ENCODE measurements at regions not wholly inside any gene's neighbourhood (a gene's known extent, or its start where the extent isn't known, plus 50 kb on each side); places are given as distances from the start of the nearest gene placed in this dataset.
"Not testable (repeated sequence)": the region's sequence is repeated elsewhere in the genome, so short reads cannot be mapped to it uniquely, and the experiment has no call there.

DNA sequence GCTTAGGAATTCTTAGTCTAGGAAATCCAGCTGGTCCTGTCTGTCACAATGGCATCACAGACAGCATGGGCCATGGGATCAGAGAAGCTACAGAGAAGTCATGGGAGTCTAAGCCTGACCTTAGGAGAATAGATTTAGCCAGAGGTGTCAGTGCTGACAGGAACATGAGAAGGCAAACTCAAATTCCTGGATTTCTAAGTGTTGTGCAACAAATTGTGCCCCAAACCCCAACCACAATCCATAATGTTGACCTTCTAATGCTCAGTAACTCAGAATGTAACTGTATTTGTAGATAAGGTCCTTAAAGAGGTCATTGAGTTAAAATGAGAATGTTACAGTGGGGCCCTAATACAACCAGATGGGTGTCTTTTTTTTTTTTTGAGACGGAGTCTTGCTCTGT lies 95.9 kb upstream of the RHOBTB1 start:
- DNase-seq, result no peak
- Histone ChIP-seq H3K4me1 (ENCODE audit: control extremely low read depth in 1 of 4, control insufficient read depth in 4 of 4, insufficient read depth in 4 of 4, low read length in 3 of 4) (no peaks in the 10 kb centered on the region), H3K36me3 (ENCODE audit: control insufficient read depth in 4 of 4, insufficient read depth in 4 of 4, low read length in 3 of 4) (no peaks in the 10 kb centered on the region), H3K27me3 (replicated peaks in 2 of 5; ENCODE audit: control insufficient read depth in 4 of 5, insufficient read depth in 5 of 5, low read length in 4 of 5) (no peaks in the 10 kb centered on the region), H3K27ac (ENCODE audit: insufficient read depth in 1 of 2, low read depth in 1 of 2, low read length in 2 of 2, poor library complexity in 1 of 2, severe bottlenecking in 2 of 2) (no peak overlapping the region), H3K4me3 (ENCODE audit: control insufficient read depth in 1 of 7, extremely low read depth in 1 of 7, insufficient read depth in 4 of 7, low read depth in 2 of 7, low read length in 6 of 7) (no peak overlapping the region), H3K9me3 (ENCODE audit: control extremely low read depth in 1 of 5, control insufficient read depth in 4 of 5, insufficient read depth in 2 of 5, low read depth in 1 of 5, low read length in 4 of 5) (no peaks in the 10 kb centered on the region)
- ChIA-PET POLR2A (no interaction called here), CTCF (no interaction called here)
- no CpG with 5 or more reads among the region's 1 CpG for WGBS (ENCODE audit: insufficient coverage)

- POLR2A ChIA-PET; H3K9me3 ChIP-seq (ENCODE audit: control extremely low read depth in 1 of 5, control insufficient read depth in 4 of 5, insufficient read depth in 2 of 5, low read depth in 1 of 5, low read length in 4 of 5); CTCF ChIA-PET; DNase-seq; H3K4me1 ChIP-seq (ENCODE audit: control extremely low read depth in 1 of 4, control insufficient read depth in 4 of 4, insufficient read depth in 4 of 4, low read length in 3 of 4); H3K4me3 ChIP-seq (ENCODE audit: control insufficient read depth in 1 of 7, extremely low read depth in 1 of 7, insufficient read depth in 4 of 7, low read depth in 2 of 7, low read length in 6 of 7); H3K27ac ChIP-seq (ENCODE audit: insufficient read depth in 1 of 2, low read depth in 1 of 2, low read length in 2 of 2, poor library complexity in 1 of 2, severe bottlenecking in 2 of 2); H3K36me3 ChIP-seq (ENCODE audit: control insufficient read depth in 4 of 4, insufficient read depth in 4 of 4, low read length in 3 of 4); H3K27me3 ChIP-seq (replicated peaks in 2 of 5; ENCODE audit: control insufficient read depth in 4 of 5, insufficient read depth in 5 of 5, low read length in 4 of 5): not testable (repeated sequence)
- 98% methylated on average over 14 of the region's 16 CpGs for WGBS (ENCODE audit: insufficient coverage)
These were observed 93.4 kb upstream of the RHOBTB1 start for GRCh38 chr10:61037261-61037830.

DNA sequence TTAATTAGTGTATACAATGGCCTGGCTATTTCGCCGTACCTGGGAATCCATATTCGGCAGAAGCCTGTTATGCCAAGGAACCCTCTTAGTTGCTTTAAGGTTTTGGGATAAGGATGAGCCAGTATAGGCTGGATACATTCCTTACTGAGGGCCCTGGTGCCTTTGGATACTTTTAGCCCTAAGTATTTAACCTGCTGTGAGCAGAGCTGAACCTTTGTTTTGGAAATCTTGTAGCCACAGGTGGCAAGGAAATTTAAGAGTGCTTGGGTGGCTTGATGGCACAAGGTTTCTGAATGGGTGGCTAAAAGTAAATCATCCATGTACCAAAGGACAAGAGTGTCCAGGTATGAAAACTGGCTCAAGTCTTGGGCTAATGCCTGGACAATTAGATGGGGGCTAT lies 92.2 kb upstream of the RHOBTB1 start:
- DNase-seq; POLR2A ChIA-PET; H3K27me3 ChIP-seq (replicated peaks in 2 of 5; ENCODE audit: control insufficient read depth in 4 of 5, insufficient read depth in 5 of 5, low read length in 4 of 5); H3K4me1 ChIP-seq (ENCODE audit: control extremely low read depth in 1 of 4, control insufficient read depth in 4 of 4, insufficient read depth in 4 of 4, low read length in 3 of 4); H3K27ac ChIP-seq (ENCODE audit: insufficient read depth in 1 of 2, low read depth in 1 of 2, low read length in 2 of 2, poor library complexity in 1 of 2, severe bottlenecking in 2 of 2); H3K9me3 ChIP-seq (ENCODE audit: control extremely low read depth in 1 of 5, control insufficient read depth in 4 of 5, insufficient read depth in 2 of 5, low read depth in 1 of 5, low read length in 4 of 5); H3K36me3 ChIP-seq (ENCODE audit: control insufficient read depth in 4 of 4, insufficient read depth in 4 of 4, low read length in 3 of 4); H3K4me3 ChIP-seq (ENCODE audit: control insufficient read depth in 1 of 7, extremely low read depth in 1 of 7, insufficient read depth in 4 of 7, low read depth in 2 of 7, low read length in 6 of 7): not testable (repeated sequence)
- 98% methylated on average over 3 of the region's 3 CpGs for WGBS (ENCODE audit: insufficient coverage)
- CTCF ChIA-PET, result interaction anchor here (1.0 kb wide), 1 partner anchor 9 kb away, joined by 3 read pairs; no protein-coding TSS in a partner anchor

DNA sequence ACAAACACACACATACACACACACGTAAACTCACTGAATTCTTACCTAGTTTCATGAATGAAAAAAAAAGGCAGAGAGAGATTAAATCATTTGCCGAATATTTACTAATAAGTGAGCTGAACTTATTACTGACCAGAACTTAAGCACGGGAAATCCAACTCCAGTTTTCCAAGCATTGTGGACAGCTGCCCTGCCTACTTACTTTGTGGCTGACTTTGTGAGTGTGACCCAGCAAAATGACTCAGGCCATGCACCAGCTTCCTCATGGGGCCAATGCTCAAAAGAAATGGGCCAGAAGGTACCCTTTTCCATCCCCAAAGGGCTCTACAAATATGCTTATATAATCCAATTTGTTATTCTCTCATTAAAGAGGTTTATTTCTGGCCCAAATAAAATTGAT lies 87.4 kb upstream of the RHOBTB1 start:
- no peak for DNase-seq
- no peaks in the 10 kb centered on the region for H3K27me3 ChIP-seq (replicated peaks in 2 of 5; ENCODE audit: control insufficient read depth in 4 of 5, insufficient read depth in 5 of 5, low read length in 4 of 5)
- H3K4me1 ChIP-seq (ENCODE audit: control extremely low read depth in 1 of 4, control insufficient read depth in 4 of 4, insufficient read depth in 4 of 4, low read length in 3 of 4), result no peaks in the 10 kb centered on the region
- no peak overlapping the region for H3K27ac ChIP-seq (ENCODE audit: insufficient read depth in 1 of 2, low read depth in 1 of 2, low read length in 2 of 2, poor library complexity in 1 of 2, severe bottlenecking in 2 of 2)
- H3K4me3 ChIP-seq (ENCODE audit: control insufficient read depth in 1 of 7, extremely low read depth in 1 of 7, insufficient read depth in 4 of 7, low read depth in 2 of 7, low read length in 6 of 7), result no peak overlapping the region
- 100% methylated on average over 2 of the region's 3 CpGs for WGBS (ENCODE audit: insufficient coverage)
- ChIA-PET POLR2A (no interaction called here), CTCF (interaction anchor here (0.6 to 0.9 kb wide), 2 partner anchors 9 to 1110 kb away, joined by 3 read pairs; no protein-coding TSS in a partner anchor)
- H3K36me3 ChIP-seq (ENCODE audit: control insufficient read depth in 4 of 4, insufficient read depth in 4 of 4, low read length in 3 of 4), result no peaks in the 10 kb centered on the region
- no peaks in the 10 kb centered on the region for H3K9me3 ChIP-seq (ENCODE audit: control extremely low read depth in 1 of 5, control insufficient read depth in 4 of 5, insufficient read depth in 2 of 5, low read depth in 1 of 5, low read length in 4 of 5)

DNA sequence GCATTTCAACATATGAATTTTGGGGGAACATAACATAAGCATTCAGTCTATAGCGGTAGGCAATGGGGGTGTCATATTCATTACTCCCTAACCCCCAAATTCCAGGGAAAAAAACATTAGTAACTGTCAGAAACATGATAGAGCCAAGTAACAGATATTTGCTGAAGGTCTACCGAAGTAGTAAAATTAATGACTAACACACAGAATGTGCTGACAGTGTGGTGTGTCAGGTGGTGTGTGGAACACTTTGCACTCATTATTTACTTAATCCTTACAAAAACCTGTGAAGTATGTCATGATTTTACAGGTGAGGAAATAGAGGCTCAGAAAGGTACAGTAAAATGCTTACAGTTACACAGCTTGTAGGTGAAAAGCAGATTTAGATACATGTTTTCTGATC lies 85.4 kb upstream of the RHOBTB1 start:
- no peaks in the 10 kb centered on the region for H3K27me3 ChIP-seq (replicated peaks in 2 of 5; ENCODE audit: control insufficient read depth in 4 of 5, insufficient read depth in 5 of 5, low read length in 4 of 5)
- no CpG with 5 or more reads among the region's 2 CpGs for WGBS (ENCODE audit: insufficient coverage)
- ChIA-PET POLR2A (no interaction called here), CTCF (no interaction called here)
- H3K9me3 ChIP-seq (ENCODE audit: control extremely low read depth in 1 of 5, control insufficient read depth in 4 of 5, insufficient read depth in 2 of 5, low read depth in 1 of 5, low read length in 4 of 5), result no peaks in the 10 kb centered on the region
- no peak overlapping the region for H3K27ac ChIP-seq (ENCODE audit: insufficient read depth in 1 of 2, low read depth in 1 of 2, low read length in 2 of 2, poor library complexity in 1 of 2, severe bottlenecking in 2 of 2)
- DNase-seq, result no peak
- H3K4me3 ChIP-seq (ENCODE audit: control insufficient read depth in 1 of 7, extremely low read depth in 1 of 7, insufficient read depth in 4 of 7, low read depth in 2 of 7, low read length in 6 of 7), result no peak overlapping the region
- no peaks in the 10 kb centered on the region for H3K36me3 ChIP-seq (ENCODE audit: control insufficient read depth in 4 of 4, insufficient read depth in 4 of 4, low read length in 3 of 4)
- H3K4me1 ChIP-seq (ENCODE audit: control extremely low read depth in 1 of 4, control insufficient read depth in 4 of 4, insufficient read depth in 4 of 4, low read length in 3 of 4), result no peaks in the 10 kb centered on the region

DNA sequence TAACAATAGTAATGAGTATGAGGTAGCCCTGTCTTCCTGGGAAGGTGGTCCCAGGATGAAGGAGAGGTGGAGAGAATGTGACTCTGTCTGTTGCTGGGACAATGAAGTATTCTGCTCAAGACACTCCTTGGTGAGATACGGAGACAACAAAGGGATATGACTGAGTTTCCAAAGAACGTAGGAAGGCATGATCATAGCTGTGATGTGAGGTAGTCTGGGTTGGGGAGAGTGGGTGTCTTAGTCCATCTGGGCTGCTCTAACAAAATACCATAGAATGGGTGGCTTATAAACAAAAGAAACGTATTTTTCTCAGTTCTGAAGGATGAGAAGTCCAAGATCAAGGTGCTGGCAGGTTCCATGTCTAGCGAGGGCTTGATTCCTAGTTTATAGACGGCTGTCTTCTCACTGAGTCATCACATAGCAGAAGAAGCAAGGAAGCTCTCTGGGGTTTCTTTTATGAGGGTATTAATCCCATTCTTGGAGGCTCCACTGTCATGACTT lies 84.9 kb upstream of the RHOBTB1 start:
- WGBS (ENCODE audit: insufficient coverage), result 83% methylated on average over 5 of the region's 5 CpGs
- POLR2A ChIA-PET, result no interaction called here
- H3K27ac ChIP-seq (ENCODE audit: insufficient read depth in 1 of 2, low read depth in 1 of 2, low read length in 2 of 2, poor library complexity in 1 of 2, severe bottlenecking in 2 of 2), result no peak overlapping the region
- no peaks in the 10 kb centered on the region for H3K36me3 ChIP-seq (ENCODE audit: control insufficient read depth in 4 of 4, insufficient read depth in 4 of 4, low read length in 3 of 4)
- H3K4me3 ChIP-seq (ENCODE audit: control insufficient read depth in 1 of 7, extremely low read depth in 1 of 7, insufficient read depth in 4 of 7, low read depth in 2 of 7, low read length in 6 of 7), result no peak overlapping the region
- no peaks in the 10 kb centered on the region for H3K9me3 ChIP-seq (ENCODE audit: control extremely low read depth in 1 of 5, control insufficient read depth in 4 of 5, insufficient read depth in 2 of 5, low read depth in 1 of 5, low read length in 4 of 5)
- no peaks in the 10 kb centered on the region for H3K27me3 ChIP-seq (replicated peaks in 2 of 5; ENCODE audit: control insufficient read depth in 4 of 5, insufficient read depth in 5 of 5, low read length in 4 of 5)
- no peak for DNase-seq
- CTCF ChIA-PET, result no interaction called here
- no peaks in the 10 kb centered on the region for H3K4me1 ChIP-seq (ENCODE audit: control extremely low read depth in 1 of 4, control insufficient read depth in 4 of 4, insufficient read depth in 4 of 4, low read length in 3 of 4)

- Histone ChIP-seq H3K27me3 (replicated peaks in 2 of 5; ENCODE audit: control insufficient read depth in 4 of 5, insufficient read depth in 5 of 5, low read length in 4 of 5) (no peaks in the 10 kb centered on the region), H3K4me1 (ENCODE audit: control extremely low read depth in 1 of 4, control insufficient read depth in 4 of 4, insufficient read depth in 4 of 4, low read length in 3 of 4) (no peaks in the 10 kb centered on the region), H3K9me3 (ENCODE audit: control extremely low read depth in 1 of 5, control insufficient read depth in 4 of 5, insufficient read depth in 2 of 5, low read depth in 1 of 5, low read length in 4 of 5) (no peaks in the 10 kb centered on the region), H3K4me3 (ENCODE audit: control insufficient read depth in 1 of 7, extremely low read depth in 1 of 7, insufficient read depth in 4 of 7, low read depth in 2 of 7, low read length in 6 of 7) (no peak overlapping the region), H3K27ac (ENCODE audit: insufficient read depth in 1 of 2, low read depth in 1 of 2, low read length in 2 of 2, poor library complexity in 1 of 2, severe bottlenecking in 2 of 2) (no peak overlapping the region), H3K36me3 (ENCODE audit: control insufficient read depth in 4 of 4, insufficient read depth in 4 of 4, low read length in 3 of 4) (no peaks in the 10 kb centered on the region)
- ChIA-PET POLR2A (no interaction called here), CTCF (interaction anchor here (0.6 to 1.7 kb wide), 11 partner anchors 9 to 605 kb away, joined by 3 to 10 read pairs (median 3); no protein-coding TSS in a partner anchor)
- 29% methylated on average over 1 of the region's 2 CpGs for WGBS (ENCODE audit: insufficient coverage)
- peak; percentile 12 to 41 (median 37) for DNase-seq
These were observed 80.8 kb upstream of the RHOBTB1 start for GRCh38 chr10:61024856-61025201.
